Activated CD8-positive, alpha-beta memory T cell treated with anti-CD3 and anti-CD28 coated beads, Interleukin-2, amount 10 ng/mL, durations not matched to agents 7 days and 5 days (primary cell): ENCODE measurements at regions not wholly inside any gene's neighbourhood (a gene's known extent, or its start where the extent isn't known, plus 50 kb on each side); places are given as distances from the start of the nearest gene placed in this dataset.

Source experiments
- ATAC-seq: fragments of 150-1000 bp; cut with Tn5 transposase; one replicate; pipeline ENCODE4 v1.10.0; 2021; ENCODE audit warnings: moderate library complexity
- CTCF ChIA-PET: fragments of 350-600 bp; sonication (Branson Sonifier 250); formaldehyde crosslinking; loops from one replicate; lab custom pipeline; 2021; ENCODE audit warnings: antibody characterized with exemption; lab: Charles Lee
- DNase-seq: peaks from one replicate; pipeline ENCODE4 v3.0.0-alpha.2; 2020
- H3K27ac Mint-ChIP-seq: one replicate; pipeline ENCODE4 v1.8.0; 2021; ENCODE audit warnings: mild to moderate bottlenecking, mixed read lengths
- H3K27me3 Mint-ChIP-seq: one replicate; pipeline ENCODE4 v1.8.0; 2021; ENCODE audit warnings: mixed read lengths
- H3K36me3 Mint-ChIP-seq: one replicate; pipeline ENCODE4 v1.8.0; 2021; ENCODE audit warnings: mild to moderate bottlenecking, mixed read lengths
- H3K4me1 Mint-ChIP-seq: one replicate; pipeline ENCODE4 v1.8.0; 2021; ENCODE audit warnings: mixed read lengths
- H3K4me3 Mint-ChIP-seq: one replicate; pipeline ENCODE4 v1.8.0; 2021; ENCODE audit warnings: mild to moderate bottlenecking, moderate library complexity, mixed read lengths
- H3K9me3 Mint-ChIP-seq: one replicate; pipeline ENCODE4 v1.8.0; 2022; ENCODE audit warnings: low read depth, mixed read lengths

GRCh38 chr2:200146501-200146900 lies 160.0 kb upstream of the SPATS2L start:
- CTCF ChIA-PET: no interaction called here
- Mint-ChIP-seq H3K36me3 (no peaks in the 10 kb centered on the region), H3K4me1 (no peaks in the 10 kb centered on the region), H3K27me3 (peaks cover 5% of the 10 kb centered on the region), H3K27ac (no peak overlapping the region), H3K4me3 (no peak overlapping the region), H3K9me3 (peaks cover 7% of the 10 kb centered on the region)
- ATAC-seq (no peak), DNase-seq (no peak)

GRCh38 chr2:200147371-200147770 lies 159.1 kb upstream of the SPATS2L start:
- peaks cover 8% of the 10 kb centered on the region for H3K9me3 Mint-ChIP-seq
- H3K4me3 Mint-ChIP-seq: no peak overlapping the region
- ATAC-seq (no peak), DNase-seq (no peak)
- H3K27ac Mint-ChIP-seq: no peak overlapping the region
- H3K4me1 Mint-ChIP-seq: no peaks in the 10 kb centered on the region
- CTCF ChIA-PET: no interaction called here
- no peaks in the 10 kb centered on the region for H3K36me3 Mint-ChIP-seq
- peaks cover 5% of the 10 kb centered on the region for H3K27me3 Mint-ChIP-seq

GRCh38 chr2:200148366-200148765 lies 158.1 kb upstream of the SPATS2L start:
- Mint-ChIP-seq H3K4me3 (no peak overlapping the region), H3K27me3 (peaks cover 5% of the 10 kb centered on the region), H3K36me3 (no peaks in the 10 kb centered on the region), H3K9me3 (peaks cover 13% of the 10 kb centered on the region), H3K27ac (no peak overlapping the region), H3K4me1 (no peaks in the 10 kb centered on the region)
- CTCF ChIA-PET: no interaction called here
- ATAC-seq: no peak
- no peak for DNase-seq

GRCh38 chr2:200150411-200151086 lies 155.9 kb upstream of the SPATS2L start:
- peaks cover 5% of the 10 kb centered on the region for H3K27me3 Mint-ChIP-seq

GRCh38 chr2:200155652-200156051 lies 150.8 kb upstream of the SPATS2L start:
- CTCF ChIA-PET: no interaction called here
- no peak overlapping the region for H3K4me3 Mint-ChIP-seq
- ATAC-seq (no peak), DNase-seq (no peak)
- H3K9me3 Mint-ChIP-seq: peaks cover 7% of the 10 kb centered on the region
- H3K36me3 Mint-ChIP-seq: no peaks in the 10 kb centered on the region
- H3K4me1 Mint-ChIP-seq: no peaks in the 10 kb centered on the region
- H3K27me3 Mint-ChIP-seq: peaks cover 4% of the 10 kb centered on the region
- no peak overlapping the region for H3K27ac Mint-ChIP-seq

More at GRCh38 chr2:200150411-200151086, 155.9 kb upstream of the SPATS2L start:
- no peak overlapping the region for H3K27ac Mint-ChIP-seq
- H3K4me1 Mint-ChIP-seq: no peaks in the 10 kb centered on the region
- CTCF ChIA-PET: no interaction called here
- no peaks in the 10 kb centered on the region for H3K36me3 Mint-ChIP-seq
- no peak overlapping the region for H3K4me3 Mint-ChIP-seq
- no peak for ATAC-seq
- DNase-seq: no peak
- peaks cover 13% of the 10 kb centered on the region for H3K9me3 Mint-ChIP-seq

- Mint-ChIP-seq H3K27me3 (peaks cover 4% of the 10 kb centered on the region), H3K36me3 (no peaks in the 10 kb centered on the region), H3K4me1 (no peaks in the 10 kb centered on the region), H3K4me3 (no peak overlapping the region), H3K9me3 (peaks cover 6% of the 10 kb centered on the region), H3K27ac (no peak overlapping the region)
- CTCF ChIA-PET: no interaction called here
- no peak for ATAC-seq
- DNase-seq: no peak
These were observed 150.2 kb upstream of the SPATS2L start for GRCh38 chr2:200156166-200156835.

- ATAC-seq (no peak), DNase-seq (no peak)
- Mint-ChIP-seq H3K4me3 (no peak overlapping the region), H3K27me3 (peaks cover 11% of the 10 kb centered on the region), H3K9me3 (no peaks in the 10 kb centered on the region), H3K4me1 (no peaks in the 10 kb centered on the region), H3K36me3 (no peaks in the 10 kb centered on the region), H3K27ac (no peak overlapping the region)
- CTCF ChIA-PET: no interaction called here
These were observed 147.7 kb upstream of the SPATS2L start for GRCh38 chr2:200158647-200159356.

- peaks cover 11% of the 10 kb centered on the region for H3K27me3 Mint-ChIP-seq
- H3K27ac Mint-ChIP-seq: no peak overlapping the region
- H3K36me3 Mint-ChIP-seq: no peaks in the 10 kb centered on the region
- CTCF ChIA-PET: no interaction called here
- no peak overlapping the region for H3K4me3 Mint-ChIP-seq
- ATAC-seq (no peak), DNase-seq (no peak)
- H3K9me3 Mint-ChIP-seq: no peaks in the 10 kb centered on the region
- no peaks in the 10 kb centered on the region for H3K4me1 Mint-ChIP-seq
These were observed 147.2 kb upstream of the SPATS2L start for GRCh38 chr2:200159357-200159707.

GRCh38 chr2:200159829-200160781 lies 146.4 kb upstream of the SPATS2L start:
- Mint-ChIP-seq H3K36me3 (no peaks in the 10 kb centered on the region), H3K27me3 (peaks cover 11% of the 10 kb centered on the region), H3K9me3 (no peaks in the 10 kb centered on the region), H3K4me3 (no peak overlapping the region), H3K4me1 (no peaks in the 10 kb centered on the region), H3K27ac (no peak overlapping the region)
- no peak for DNase-seq
- CTCF ChIA-PET: no interaction called here
- ATAC-seq: no peak

GRCh38 chr2:200161458-200161857 lies 145.0 kb upstream of the SPATS2L start:
- H3K4me3 Mint-ChIP-seq: no peak overlapping the region
- CTCF ChIA-PET: no interaction called here
- H3K4me1 Mint-ChIP-seq: no peaks in the 10 kb centered on the region
- H3K27me3 Mint-ChIP-seq: peaks cover 15% of the 10 kb centered on the region
- H3K27ac Mint-ChIP-seq: no peak overlapping the region
- no peaks in the 10 kb centered on the region for H3K9me3 Mint-ChIP-seq
- DNase-seq (no peak), ATAC-seq (no peak)
- H3K36me3 Mint-ChIP-seq: no peaks in the 10 kb centered on the region

- H3K36me3 Mint-ChIP-seq: no peaks in the 10 kb centered on the region
These were observed 140.8 kb upstream of the SPATS2L start for GRCh38 chr2:200165687-200166086.

GRCh38 chr2:200168641-200169555 lies 137.6 kb upstream of the SPATS2L start:
- CTCF ChIA-PET: no interaction called here
- Mint-ChIP-seq H3K36me3 (no peaks in the 10 kb centered on the region), H3K9me3 (no peaks in the 10 kb centered on the region), H3K27me3 (peaks cover 22% of the 10 kb centered on the region), H3K4me1 (no peaks in the 10 kb centered on the region), H3K27ac (no peak overlapping the region), H3K4me3 (no peak overlapping the region)
- DNase-seq: no peak
- ATAC-seq: no peak

More at GRCh38 chr2:200165687-200166086, 140.8 kb upstream of the SPATS2L start:
- Mint-ChIP-seq H3K9me3 (no peaks in the 10 kb centered on the region), H3K27ac (no peak overlapping the region), H3K27me3 (peaks cover 28% of the 10 kb centered on the region), H3K4me1 (no peaks in the 10 kb centered on the region), H3K4me3 (no peak overlapping the region)
- no peak for ATAC-seq
- no peak for DNase-seq
- CTCF ChIA-PET: no interaction called here
